ENCODE measurements at regions not wholly inside any gene's neighbourhood (a gene's known extent, or its start where the extent isn't known, plus 50 kb on each side); places are given as distances from the start of the nearest gene placed in this dataset. TPM values are rescaled to one million over a fixed set of nuclear protein-coding genes. Genes with fewer than 3 reads are reported as not detected.

DNA sequence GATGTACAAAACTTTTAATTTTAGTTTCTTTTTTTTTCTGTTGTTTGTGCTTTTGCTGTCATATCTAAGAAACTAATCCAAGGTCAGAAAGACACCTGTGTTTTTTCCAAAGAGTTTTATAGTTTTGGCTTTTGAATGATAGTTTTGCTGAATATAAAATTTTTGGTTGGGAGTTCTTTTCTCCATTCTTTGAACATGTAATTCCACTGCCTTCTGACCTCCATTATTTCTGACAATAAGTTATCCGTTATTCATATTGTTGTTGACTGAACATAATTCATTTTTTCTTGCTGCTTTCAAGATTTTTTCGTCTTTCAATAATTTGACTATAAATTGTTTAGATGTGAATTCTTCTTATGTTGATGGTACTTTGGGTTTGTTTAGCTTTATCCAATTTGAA is 82.2 kb upstream of the SLC24A2 start:
- H3K18ac ChIP-seq (ENCODE audit: low read length), result no peak overlapping the region
- H3K9ac ChIP-seq (ENCODE audit: low read length), result no peak overlapping the region
- H3K79me1 ChIP-seq (ENCODE audit: low read length), result no peaks in the 10 kb centered on the region
- no peak overlapping the region for H2BK120ac ChIP-seq (ENCODE audit: low read depth, low read length)
- no peak for DNase-seq
- no peaks in the 10 kb centered on the region for H3K27me3 ChIP-seq (ENCODE audit: insufficient read depth, low read length, poor library complexity)
- no peak overlapping the region for H3K4ac ChIP-seq (ENCODE audit: low read depth, low read length)
- H3K79me2 ChIP-seq (ENCODE audit: control insufficient read depth, insufficient read depth, low read length), result no peaks in the 10 kb centered on the region
- no peak overlapping the region for H3K4me2 ChIP-seq (ENCODE audit: low read length)
- no peak overlapping the region for H4K8ac ChIP-seq (ENCODE audit: low read depth, low read length)
- H3K56ac ChIP-seq (ENCODE audit: low read length), result no peak overlapping the region
- H3K4me1 ChIP-seq (ENCODE audit: control insufficient read depth, low read depth, low read length), result no peaks in the 10 kb centered on the region
- H2AK5ac ChIP-seq (ENCODE audit: low read length), result no peak overlapping the region
- H3K23ac ChIP-seq (ENCODE audit: low read length), result no peak overlapping the region
- no peak overlapping the region for H2BK15ac ChIP-seq (replicated peaks; ENCODE audit: low read depth)
- H3K4me3 ChIP-seq (ENCODE audit: low read length), result no peak overlapping the region
- H3K27ac ChIP-seq (ENCODE audit: low read depth, low read length), result no peak overlapping the region
- H3K36me3 ChIP-seq (ENCODE audit: control insufficient read depth, insufficient read depth, low read length), result no peaks in the 10 kb centered on the region
- H2BK5ac ChIP-seq (ENCODE audit: low read length), result no peak overlapping the region
- no peak overlapping the region for H4K5ac ChIP-seq (ENCODE audit: low read length)
- WGBS (ENCODE audit: extremely low coverage, insufficient coverage, low lambda C conversion rate), result no CpG with 5 or more reads among the region's 2 CpGs

DNA sequence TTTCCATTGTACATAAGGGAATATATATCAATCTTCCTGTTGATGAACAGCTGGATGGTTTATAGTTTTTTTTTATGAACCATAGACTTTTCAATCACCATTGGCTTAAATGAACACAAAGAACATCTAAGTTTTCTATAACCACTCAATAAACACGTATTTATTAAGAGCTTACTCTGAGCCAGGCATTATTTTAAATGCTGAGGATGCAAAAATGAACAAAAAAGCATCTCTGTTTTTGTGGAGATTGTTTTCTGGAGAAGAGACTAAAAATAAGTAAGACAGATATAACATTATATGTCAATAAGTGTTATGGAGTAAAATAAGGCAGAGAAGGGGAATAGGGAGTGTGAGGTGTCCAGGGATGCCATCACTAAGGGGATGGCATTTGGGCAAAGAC is 52.1 kb upstream of the SLC24A2 start:
- no peak for DNase-seq
- no peak overlapping the region for H2BK15ac ChIP-seq (replicated peaks; ENCODE audit: low read depth)
- H3K4me2 ChIP-seq (ENCODE audit: low read length), result no peak overlapping the region
- H3K23ac ChIP-seq (ENCODE audit: low read length), result no peak overlapping the region
- H3K79me2 ChIP-seq (ENCODE audit: control insufficient read depth, insufficient read depth, low read length), result no peaks in the 10 kb centered on the region
- no peak overlapping the region for H2BK5ac ChIP-seq (ENCODE audit: low read length)
- no peak overlapping the region for H3K18ac ChIP-seq (ENCODE audit: low read length)
- no peak overlapping the region for H3K56ac ChIP-seq (ENCODE audit: low read length)
- no peak overlapping the region for H4K8ac ChIP-seq (ENCODE audit: low read depth, low read length)
- no peak overlapping the region for H3K9ac ChIP-seq (ENCODE audit: low read length)
- H3K4me3 ChIP-seq (ENCODE audit: low read length), result no peak overlapping the region
- H3K79me1 ChIP-seq (ENCODE audit: low read length), result no peaks in the 10 kb centered on the region
- no CpG with 5 or more reads among the region's 1 CpG for WGBS (ENCODE audit: extremely low coverage, insufficient coverage, low lambda C conversion rate)
- H2AK5ac ChIP-seq (ENCODE audit: low read length), result no peak overlapping the region
- H4K5ac ChIP-seq (ENCODE audit: low read length), result no peak overlapping the region
- H2BK120ac ChIP-seq (ENCODE audit: low read depth, low read length), result no peak overlapping the region
- H3K4ac ChIP-seq (ENCODE audit: low read depth, low read length), result no peak overlapping the region
- H3K4me1 ChIP-seq (ENCODE audit: control insufficient read depth, low read depth, low read length), result no peaks in the 10 kb centered on the region
- H3K27ac ChIP-seq (ENCODE audit: low read depth, low read length), result no peak overlapping the region
- no peaks in the 10 kb centered on the region for H3K27me3 ChIP-seq (ENCODE audit: insufficient read depth, low read length, poor library complexity)
- no peaks in the 10 kb centered on the region for H3K36me3 ChIP-seq (ENCODE audit: control insufficient read depth, insufficient read depth, low read length)

Small RNA genes in the stretch of these regions (small RNA-seq; reads per million reads assigned to genes)
- not detected for gene AL158077.1 (ENCODE audit: insufficient read depth)

All from mesendoderm (in vitro differentiated cells).